ENCODE measurements at regions not wholly inside any gene's neighbourhood (a gene's known extent, or its start where the extent isn't known, plus 50 kb on each side); places are given as distances from the start of the nearest gene placed in this dataset.

- no peaks in the 10 kb centered on the region for H3K9me2 ChIP-seq (ENCODE audit: insufficient read depth, low read length)
- no peak overlapping the region for H3K27ac ChIP-seq (ENCODE audit: low read depth, low read length, poor library complexity, severe bottlenecking)
- H3K4me3 ChIP-seq (ENCODE audit: low read depth, low read length, poor library complexity, severe bottlenecking), result no peak overlapping the region
- DNase-seq (ENCODE audit: low spot score), result no peak
- POLR2A ChIA-PET, result no interaction called here
- H3K9me3 ChIP-seq (ENCODE audit: low read length), result no peaks in the 10 kb centered on the region
- no peaks in the 10 kb centered on the region for H3K36me3 ChIP-seq (ENCODE audit: insufficient read depth, low read length)
- TF ChIP-seq EZH2phosphoT487 (IDR thresholded peaks at IDR 0.05; ENCODE audit: borderline replicate concordance, low read depth, low read length) (no peak), CTCF (conservative IDR thresholded peaks at IDR 0.05; ENCODE audit: low read length) (no peak)
- H4K20me1 ChIP-seq (ENCODE audit: insufficient read depth, low read length), result no peaks in the 10 kb centered on the region
- no peak overlapping the region for H3K4me2 ChIP-seq (ENCODE audit: low read length)
- CTCF ChIA-PET (ENCODE audit: unreplicated experiment), result no interaction called here
- no peaks in the 10 kb centered on the region for H3K4me1 ChIP-seq (ENCODE audit: insufficient read depth, low read length, poor library complexity, severe bottlenecking)
- H3K79me2 ChIP-seq (ENCODE audit: insufficient read depth, low read depth, low read length), result no peaks in the 10 kb centered on the region
- intact Hi-C loops (cut with micrococcal nuclease; ENCODE audit: unreplicated experiment), result no loop called here
- H2AFZ ChIP-seq (ENCODE audit: low read length), result no peak overlapping the region
- no TSS peak for BruUV-seq (replicated peaks)
Observed at GRCh38 chr12:19597167-19598026, 158.1 kb downstream of the AEBP2 start.

- Histone ChIP-seq H3K4me2 (ENCODE audit: low read length) (no peak overlapping the region), H3K9me3 (ENCODE audit: low read length) (no peaks in the 10 kb centered on the region), H3K4me3 (ENCODE audit: low read depth, low read length, poor library complexity, severe bottlenecking) (no peak overlapping the region), H4K20me1 (ENCODE audit: insufficient read depth, low read length) (no peaks in the 10 kb centered on the region), H3K4me1 (ENCODE audit: insufficient read depth, low read length, poor library complexity, severe bottlenecking) (no peaks in the 10 kb centered on the region), H3K36me3 (ENCODE audit: insufficient read depth, low read length) (no peaks in the 10 kb centered on the region), H3K27ac (ENCODE audit: low read depth, low read length, poor library complexity, severe bottlenecking) (no peak overlapping the region), H2AFZ (ENCODE audit: low read length) (no peak overlapping the region), H3K9me2 (ENCODE audit: insufficient read depth, low read length) (no peaks in the 10 kb centered on the region), H3K79me2 (ENCODE audit: insufficient read depth, low read depth, low read length) (no peaks in the 10 kb centered on the region)
- POLR2A ChIA-PET, result no interaction called here
- DNase-seq (ENCODE audit: low spot score), result no peak
- CTCF ChIA-PET (ENCODE audit: unreplicated experiment), result no interaction called here
- BruUV-seq (replicated peaks), result no TSS peak
- intact Hi-C loops (cut with micrococcal nuclease; ENCODE audit: unreplicated experiment), result no loop called here
- no peak for TF ChIP-seq EZH2phosphoT487 (IDR thresholded peaks at IDR 0.05; ENCODE audit: borderline replicate concordance, low read depth, low read length)
- no peak for TF ChIP-seq CTCF (conservative IDR thresholded peaks at IDR 0.05; ENCODE audit: low read length)
Observed at GRCh38 chr12:19605720-19606119, 166.4 kb downstream of the AEBP2 start.

GRCh38 chr12:19608039-19608438 lies 168.7 kb downstream of the AEBP2 start:
- Histone ChIP-seq H3K79me2 (ENCODE audit: insufficient read depth, low read depth, low read length) (no peaks in the 10 kb centered on the region), H3K9me3 (ENCODE audit: low read length) (no peaks in the 10 kb centered on the region), H4K20me1 (ENCODE audit: insufficient read depth, low read length) (no peaks in the 10 kb centered on the region), H3K4me1 (ENCODE audit: insufficient read depth, low read length, poor library complexity, severe bottlenecking) (no peaks in the 10 kb centered on the region), H2AFZ (ENCODE audit: low read length) (no peak overlapping the region), H3K4me2 (ENCODE audit: low read length) (no peak overlapping the region), H3K4me3 (ENCODE audit: low read depth, low read length, poor library complexity, severe bottlenecking) (no peak overlapping the region), H3K9me2 (ENCODE audit: insufficient read depth, low read length) (no peaks in the 10 kb centered on the region), H3K36me3 (ENCODE audit: insufficient read depth, low read length) (no peaks in the 10 kb centered on the region), H3K27ac (ENCODE audit: low read depth, low read length, poor library complexity, severe bottlenecking) (no peak overlapping the region)
- BruUV-seq (replicated peaks), result no TSS peak
- CTCF ChIA-PET (ENCODE audit: unreplicated experiment), result no interaction called here
- no peak for DNase-seq (ENCODE audit: low spot score)
- no peak for TF ChIP-seq EZH2phosphoT487 (IDR thresholded peaks at IDR 0.05; ENCODE audit: borderline replicate concordance, low read depth, low read length)
- TF ChIP-seq CTCF (conservative IDR thresholded peaks at IDR 0.05; ENCODE audit: low read length), result no peak
- POLR2A ChIA-PET, result interaction anchor here (1.0 kb wide), 1 partner anchor 24 kb away, joined by 3 read pairs; no protein-coding TSS in a partner anchor
- intact Hi-C loops (cut with micrococcal nuclease; ENCODE audit: unreplicated experiment), result no loop called here
